CD14-positive monocyte (primary cell): ENCODE measurements at regions not wholly inside any gene's neighbourhood (a gene's known extent, or its start where the extent isn't known, plus 50 kb on each side); places are given as distances from the start of the nearest gene placed in this dataset.

Experiments used
- DNase-seq, 3 donors: peaks; one replicate each; pipeline ENCODE4 v3.0.0-alpha.2; 2011 to 2022
- H2AFZ ChIP-seq: 2 replicates; pipeline ENCODE4 v1.6.0; 2012; ENCODE audit warnings: mild to moderate bottlenecking, low read depth, low read length, inconsistent platforms; ENCODE audit not compliant: insufficient read depth, poor library complexity, severe bottlenecking
- H3K27ac ChIP-seq, 2 donors: 1 replicate in 1 of 2; 2 replicates in 1 of 2; pipeline ENCODE4 v1.5.1; 2012 to 2013; ENCODE audit warnings: low read length in 2 of 2, control low read depth in 1 of 2, inconsistent platforms in 1 of 2, low read depth in 1 of 2, mild to moderate bottlenecking in 1 of 2
- H3K27me3 ChIP-seq, 2 donors: one replicate each; pipeline versions ENCODE4 v1.6.0 to v1.6.1; 2011 to 2013; ENCODE audit warnings: low read length in 2 of 2; ENCODE audit not compliant: control insufficient read depth in 2 of 2, insufficient read depth in 2 of 2
- H3K36me3 ChIP-seq, 2 donors: replicated peaks in 1 of 2; 1 replicate in 1 of 2; 2 replicates in 1 of 2; pipeline versions ENCODE4 v1.5.1 to v1.6.1; 2012 to 2013; ENCODE audit warnings: low read length in 2 of 2, control low read depth in 1 of 2, inconsistent platforms in 1 of 2, mild to moderate bottlenecking in 1 of 2; ENCODE audit not compliant: insufficient read depth in 2 of 2, control insufficient read depth in 1 of 2
- H3K4me1 ChIP-seq, 2 donors: 1 replicate in 1 of 2; 2 replicates in 1 of 2; pipeline versions ENCODE4 v1.5.1 to v1.6.1; 2012 to 2013; ENCODE audit warnings: low read length in 2 of 2, control low read depth in 1 of 2, inconsistent platforms in 1 of 2, mild to moderate bottlenecking in 1 of 2, moderate library complexity in 1 of 2; ENCODE audit not compliant: insufficient read depth in 2 of 2, control insufficient read depth in 1 of 2
- H3K4me2 ChIP-seq: replicated peaks from 2 replicates; pipeline ENCODE3; 2012; ENCODE audit warnings: low read length, moderate library complexity, mild to moderate bottlenecking; ENCODE audit not compliant: poor library complexity, severe bottlenecking; ENCODE audit errors: extremely low read depth
- H3K4me3 ChIP-seq, 3 experiments: fragments of 200-600 bp in 1 of 3; sonication (generic) in 1 of 3; replicated peaks in 1 of 3; 1 replicate in 2 of 3; 2 replicates in 1 of 3; pipeline ENCODE4 v1.5.1; 2011 to 2013; ENCODE audit warnings: low read length in 3 of 3, mild to moderate bottlenecking in 3 of 3, control low read depth in 2 of 3, low read depth in 2 of 3, inconsistent platforms in 1 of 3, moderate library complexity in 1 of 3
- H3K79me2 ChIP-seq: 2 replicates; pipeline ENCODE4 v1.6.0; 2012; ENCODE audit warnings: mild to moderate bottlenecking, control low read depth, inconsistent platforms, low read length, moderate library complexity; ENCODE audit not compliant: insufficient read depth
- H3K9ac ChIP-seq: 2 replicates; pipeline ENCODE4 v1.6.0; 2017; ENCODE audit warnings: low read length, mild to moderate bottlenecking; ENCODE audit not compliant: insufficient read depth, poor library complexity, severe bottlenecking
- H3K9me3 ChIP-seq, 2 donors: replicated peaks in 1 of 2; 1 replicate in 1 of 2; 2 replicates in 1 of 2; pipeline versions ENCODE4 v1.5.1 to v1.6.1; 2012 to 2013; ENCODE audit warnings: low read length in 2 of 2, control low read depth in 1 of 2; ENCODE audit not compliant: control insufficient read depth in 1 of 2, insufficient read depth in 1 of 2
- H4K20me1 ChIP-seq: 2 replicates; pipeline ENCODE4 v1.6.0; 2012; ENCODE audit warnings: mild to moderate bottlenecking, low read length, control low read depth, moderate library complexity; ENCODE audit not compliant: insufficient read depth
- H3K27ac Mint-ChIP-seq, 7 donors: one replicate each; pipeline ENCODE4 v1.8.0; 2020; ENCODE audit warnings: mild to moderate bottlenecking in 7 of 7, mixed read lengths in 7 of 7, moderate library complexity in 6 of 7, inconsistent platforms in 2 of 7
- H3K27me3 Mint-ChIP-seq, 3 donors: one replicate each; pipeline ENCODE4 v1.8.0; 2021 to 2022; ENCODE audit warnings: low read depth in 3 of 3, mild to moderate bottlenecking in 3 of 3, mixed read lengths in 3 of 3, moderate library complexity in 3 of 3, inconsistent platforms in 1 of 3
- H3K36me3 Mint-ChIP-seq, 2 donors: one replicate each; pipeline ENCODE4 v1.8.0; 2020; ENCODE audit warnings: mixed read lengths in 2 of 2, inconsistent platforms in 1 of 2, mild to moderate bottlenecking in 1 of 2
- H3K4me1 Mint-ChIP-seq: one replicate; pipeline ENCODE4 v1.8.0; 2020; ENCODE audit warnings: mild to moderate bottlenecking, mixed read lengths
- H3K4me3 Mint-ChIP-seq, 2 donors: one replicate each; pipeline ENCODE4 v1.8.0; 2020; ENCODE audit warnings: mild to moderate bottlenecking in 2 of 2, mixed read lengths in 2 of 2, moderate library complexity in 1 of 2
- H3K9me3 Mint-ChIP-seq, 7 donors: one replicate each; pipeline ENCODE4 v1.8.0; 2020 to 2022; ENCODE audit warnings: mixed read lengths in 7 of 7, mild to moderate bottlenecking in 6 of 7, moderate library complexity in 6 of 7, inconsistent platforms in 2 of 7
- WGBS: methylation state at CpG from one replicate; pipeline ENCODE4 v1.1.5; 2013; ENCODE audit warnings: missing lambda C conversion rate; ENCODE audit not compliant: insufficient coverage; 5-methylcytosine and 5-hydroxymethylcytosine counted together
- intact Hi-C, 2 donors: fragments of 100-400 bp; cut with micrococcal nuclease; formaldehyde crosslinking; loops; one replicate each; pipeline versions ENCODE4 v1.15.0 to v1.15.1; 2023
- TF ChIP-seq, protein P1 (sequence below): fragments of 200-600 bp; IDR thresholded peaks from one replicate; pipeline ENCODE4 v1.8.0; 2022; ENCODE audit warnings: antibody characterized with exemption, mild to moderate bottlenecking

DNA sequence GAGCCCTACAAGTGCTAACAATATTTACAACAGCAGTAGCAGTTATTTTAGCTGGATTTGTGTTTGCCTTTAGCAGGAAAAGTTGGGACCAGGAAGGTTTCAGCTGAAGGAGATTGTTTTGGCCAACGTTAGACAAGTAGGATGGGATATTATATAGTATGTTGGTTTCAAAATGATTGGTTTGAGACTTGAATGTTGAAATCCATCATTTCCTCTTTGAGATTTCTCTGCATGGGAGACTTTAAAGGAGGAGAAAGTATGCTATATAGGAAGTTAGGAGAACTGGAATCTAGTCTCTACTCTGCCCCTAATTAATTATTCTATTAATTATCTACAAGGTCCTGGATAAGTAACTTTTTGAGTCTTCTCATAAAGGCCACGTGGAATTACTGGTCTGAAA is 263.8 kb downstream of the PTEN start:
- Histone ChIP-seq H3K4me2 (peak overlapping the region; percentile 48), H3K4me1 (peaks cover 20 to 31% of the 10 kb centered on the region in 2 donors), H3K27me3 (no peaks in the 10 kb centered on the region), H3K27ac (peak overlapping the region in 1 of 2 donors; percentile 34), H3K4me3 (peak overlapping the region in 1 of 3 experiments; percentile 38), H3K79me2 (no peaks in the 10 kb centered on the region), H3K9ac (no peak overlapping the region), H2AFZ (no peak overlapping the region), H3K36me3 (no peaks in the 10 kb centered on the region), H3K9me3 (no peaks in the 10 kb centered on the region), H4K20me1 (no peaks in the 10 kb centered on the region)
- H3K4me1 Mint-ChIP-seq, result peaks cover 31% of the 10 kb centered on the region
- H3K27me3 Mint-ChIP-seq, result peaks cover 0 to 2% (median 1%) of the 10 kb centered on the region in 3 donors
- peak overlapping the region in 1 of 7 donors; percentile 37 for H3K27ac Mint-ChIP-seq
- TF ChIP-seq, protein P1, sequence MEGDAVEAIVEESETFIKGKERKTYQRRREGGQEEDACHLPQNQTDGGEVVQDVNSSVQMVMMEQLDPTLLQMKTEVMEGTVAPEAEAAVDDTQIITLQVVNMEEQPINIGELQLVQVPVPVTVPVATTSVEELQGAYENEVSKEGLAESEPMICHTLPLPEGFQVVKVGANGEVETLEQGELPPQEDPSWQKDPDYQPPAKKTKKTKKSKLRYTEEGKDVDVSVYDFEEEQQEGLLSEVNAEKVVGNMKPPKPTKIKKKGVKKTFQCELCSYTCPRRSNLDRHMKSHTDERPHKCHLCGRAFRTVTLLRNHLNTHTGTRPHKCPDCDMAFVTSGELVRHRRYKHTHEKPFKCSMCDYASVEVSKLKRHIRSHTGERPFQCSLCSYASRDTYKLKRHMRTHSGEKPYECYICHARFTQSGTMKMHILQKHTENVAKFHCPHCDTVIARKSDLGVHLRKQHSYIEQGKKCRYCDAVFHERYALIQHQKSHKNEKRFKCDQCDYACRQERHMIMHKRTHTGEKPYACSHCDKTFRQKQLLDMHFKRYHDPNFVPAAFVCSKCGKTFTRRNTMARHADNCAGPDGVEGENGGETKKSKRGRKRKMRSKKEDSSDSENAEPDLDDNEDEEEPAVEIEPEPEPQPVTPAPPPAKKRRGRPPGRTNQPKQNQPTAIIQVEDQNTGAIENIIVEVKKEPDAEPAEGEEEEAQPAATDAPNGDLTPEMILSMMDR, result no peak
- no peaks in the 10 kb centered on the region for H3K36me3 Mint-ChIP-seq
- peaks cover 0 to 1% (median 0%) of the 10 kb centered on the region in 7 donors for H3K9me3 Mint-ChIP-seq
- peak in 1 of 3 donors; percentile 45 for DNase-seq
- no peak overlapping the region for H3K4me3 Mint-ChIP-seq
- WGBS, result 60% methylated on average over 2 of the region's 2 CpGs
- intact Hi-C loops, result no loop called here

DNA sequence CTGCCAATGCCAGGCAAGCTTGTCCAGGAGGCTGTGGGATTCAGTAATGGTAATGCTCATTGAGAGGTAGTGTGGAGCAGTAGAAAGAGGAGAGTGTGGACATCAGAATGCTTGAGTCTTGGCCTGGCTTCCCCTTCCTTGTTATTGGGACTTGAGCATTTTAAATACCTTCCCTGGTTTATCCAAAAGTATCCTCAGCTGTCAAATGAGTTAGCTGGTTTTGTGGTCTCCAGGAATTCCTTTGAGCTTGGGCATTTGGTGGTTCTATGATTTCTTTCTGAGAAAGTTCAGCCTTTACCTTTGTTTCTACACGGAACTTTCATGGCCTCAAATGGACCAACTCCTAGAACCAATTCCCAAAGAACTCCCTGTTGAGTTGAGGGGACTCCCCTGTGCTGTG is 264.3 kb downstream of the PTEN start:
- WGBS, result no CpG with 5 or more reads among the region's 1 CpG
- H3K79me2 ChIP-seq, result no peaks in the 10 kb centered on the region
- TF ChIP-seq, protein P1, result no peak

More for the DNA sequence above, 264.3 kb downstream of the PTEN start:
- Mint-ChIP-seq H3K36me3 (no peaks in the 10 kb centered on the region), H3K27me3 (peaks cover 0 to 2% (median 1%) of the 10 kb centered on the region in 3 donors), H3K4me1 (peaks cover 31% of the 10 kb centered on the region), H3K9me3 (peaks cover 0 to 1% (median 0%) of the 10 kb centered on the region in 7 donors), H3K27ac (peak overlapping the region in 1 of 7 donors; percentile 28), H3K4me3 (no peak overlapping the region)
- Histone ChIP-seq H3K9me3 (no peaks in the 10 kb centered on the region), H3K9ac (no peak overlapping the region), H3K27ac (peak overlapping the region in 1 of 2 donors; percentile 34), H3K36me3 (no peaks in the 10 kb centered on the region), H3K4me3 (no peak overlapping the region), H4K20me1 (no peaks in the 10 kb centered on the region), H3K4me1 (peaks cover 20 to 31% of the 10 kb centered on the region in 2 donors), H3K4me2 (peak overlapping the region; percentile 48), H3K27me3 (no peaks in the 10 kb centered on the region), H2AFZ (no peak overlapping the region)
- intact Hi-C loops, result no loop called here
- no peak for DNase-seq
